UCSD-AML1 (cell line): ENCODE measurements at regions not wholly inside any gene's neighbourhood (a gene's known extent, or its start where the extent isn't known, plus 50 kb on each side); places are given as distances from the start of the nearest gene placed in this dataset.
"Not testable (repeated sequence)": the region's sequence is repeated elsewhere in the genome, so short reads cannot be mapped to it uniquely, and the experiment has no call there.

Source experiments
- DNase-seq: peaks from one replicate; lab custom pipeline; 2025; ENCODE audit not compliant: unreplicated experiment; lab: John Stamatoyannopoulos, UW

DNA sequence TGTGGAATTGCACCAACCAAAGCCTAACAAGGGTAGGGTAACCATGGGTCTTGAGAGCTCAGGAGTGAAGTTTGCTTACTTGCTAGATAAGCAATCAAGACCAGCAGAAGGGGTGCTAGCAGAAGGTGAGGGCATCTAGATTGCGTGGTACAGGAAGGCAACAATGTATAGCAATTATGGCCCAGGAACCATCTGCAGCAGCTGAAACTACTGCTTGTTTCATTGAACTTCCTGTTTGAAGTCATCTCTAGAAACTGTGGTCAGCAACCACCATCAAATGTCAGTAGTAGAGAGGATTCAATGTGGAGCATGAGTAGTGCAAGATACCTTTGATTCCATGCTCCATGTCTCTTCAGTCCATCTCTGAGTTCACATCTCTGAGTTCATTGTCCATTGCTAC, 462.1 kb upstream of the GRAMD2B start:
- DNase-seq, result no peak

- no peak for DNase-seq
Measured at GRCh38 chr5:125965577-125965976, 457.6 kb upstream of the GRAMD2B start.

DNA sequence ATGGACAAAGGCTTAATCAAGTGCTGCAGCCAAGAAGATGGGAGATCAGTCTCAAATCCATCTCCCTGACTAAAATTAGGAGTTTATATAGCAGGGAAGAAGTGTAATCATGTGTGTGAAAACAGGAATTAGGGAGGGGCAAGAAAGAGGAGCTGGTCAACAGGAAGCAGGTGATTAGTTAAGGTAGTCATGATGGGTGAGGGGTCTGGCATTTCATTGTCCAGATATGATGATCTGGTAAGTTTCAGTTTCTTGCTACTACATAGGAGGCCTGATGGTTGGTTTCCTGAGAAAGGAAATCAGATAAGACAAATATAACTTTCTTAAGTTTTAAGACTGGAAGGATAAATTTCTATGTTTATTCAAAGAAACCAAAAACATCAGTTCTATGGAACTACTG, 455.6 kb upstream of the GRAMD2B start:
- DNase-seq, result no peak

- no peak for DNase-seq
Measured at GRCh38 chr5:125969011-125969813, 454.0 kb upstream of the GRAMD2B start.

- DNase-seq, result no peak
Measured at GRCh38 chr5:125969814-125970171, 453.4 kb upstream of the GRAMD2B start.

GRCh38 chr5:125970631-125971307, 452.4 kb upstream of the GRAMD2B start:
- no peak for DNase-seq

- no peak for DNase-seq
Measured at GRCh38 chr5:125972706-125973105, 450.5 kb upstream of the GRAMD2B start.

- no peak for DNase-seq
Measured at GRCh38 chr5:125974679-125975078, 448.5 kb upstream of the GRAMD2B start.

GRCh38 chr5:125976421-125977000, 446.7 kb upstream of the GRAMD2B start:
- no peak for DNase-seq

DNA sequence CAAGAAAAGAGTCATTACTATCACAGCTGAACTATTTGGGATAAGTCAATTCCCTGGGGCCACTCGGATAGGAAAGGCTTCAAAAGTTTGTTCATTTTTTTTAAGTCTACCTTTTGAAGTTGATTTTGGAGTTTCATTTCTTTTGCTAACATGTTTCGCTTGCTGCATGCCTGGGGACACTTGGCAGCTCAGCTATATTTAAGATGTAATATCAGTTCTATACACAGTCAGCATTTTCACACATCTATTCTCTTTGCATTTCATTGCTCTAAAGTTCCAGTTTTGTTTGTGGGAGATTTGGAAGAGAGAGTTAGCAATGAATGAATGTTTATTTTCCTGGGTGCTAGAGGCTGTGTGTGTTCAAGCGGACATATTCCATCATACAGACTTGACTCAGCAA, 445.2 kb upstream of the GRAMD2B start:
- no peak for DNase-seq

- DNase-seq, result no peak
Measured at GRCh38 chr5:125979636-125980035, 443.6 kb upstream of the GRAMD2B start.

DNA sequence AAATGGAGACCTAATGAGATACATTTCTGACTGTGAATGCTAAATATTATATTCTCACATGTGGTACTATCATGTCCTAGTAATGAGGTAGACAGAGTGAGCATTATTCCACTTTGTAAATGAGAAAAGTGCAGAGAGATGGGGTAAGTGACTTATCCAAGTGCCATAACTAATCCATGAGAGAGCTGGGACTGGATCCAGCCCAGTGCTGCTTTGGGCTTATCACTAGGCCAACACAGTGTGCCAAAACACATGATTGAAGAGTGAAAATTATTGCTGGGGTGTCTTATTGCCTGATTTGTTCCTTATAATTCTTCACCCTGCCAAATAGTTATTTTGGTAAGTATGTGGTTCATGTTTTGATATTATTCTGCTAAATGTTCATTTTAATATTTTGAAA, 442.2 kb upstream of the GRAMD2B start:
- DNase-seq, result no peak

GRCh38 chr5:125987677-125988255, 435.4 kb upstream of the GRAMD2B start:
- no peak for DNase-seq

DNA sequence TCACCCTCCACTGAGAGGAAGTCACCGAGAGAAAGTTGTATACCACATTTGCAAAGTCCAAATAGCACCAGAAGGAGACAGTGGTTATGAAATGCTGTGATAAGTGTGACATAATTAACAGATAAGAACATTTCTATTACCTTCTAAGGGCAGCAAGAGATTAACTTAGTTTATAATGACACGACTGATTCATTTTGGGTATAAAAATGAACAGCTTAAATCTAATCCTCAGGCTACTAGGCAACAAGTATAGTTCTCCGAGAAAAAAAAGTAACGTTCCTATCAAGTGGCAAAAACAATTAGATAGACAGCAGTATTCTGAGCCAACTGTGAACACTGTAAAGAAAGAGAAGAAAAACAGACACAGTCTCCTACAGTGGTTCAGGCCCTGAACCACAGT, 431.2 kb upstream of the GRAMD2B start:
- DNase-seq, result no peak

GRCh38 chr5:125999271-126000030, 423.8 kb upstream of the GRAMD2B start:
- not testable (repeated sequence) for DNase-seq

GRCh38 chr5:126000507-126000906, 422.7 kb upstream of the GRAMD2B start:
- no peak for DNase-seq

DNA sequence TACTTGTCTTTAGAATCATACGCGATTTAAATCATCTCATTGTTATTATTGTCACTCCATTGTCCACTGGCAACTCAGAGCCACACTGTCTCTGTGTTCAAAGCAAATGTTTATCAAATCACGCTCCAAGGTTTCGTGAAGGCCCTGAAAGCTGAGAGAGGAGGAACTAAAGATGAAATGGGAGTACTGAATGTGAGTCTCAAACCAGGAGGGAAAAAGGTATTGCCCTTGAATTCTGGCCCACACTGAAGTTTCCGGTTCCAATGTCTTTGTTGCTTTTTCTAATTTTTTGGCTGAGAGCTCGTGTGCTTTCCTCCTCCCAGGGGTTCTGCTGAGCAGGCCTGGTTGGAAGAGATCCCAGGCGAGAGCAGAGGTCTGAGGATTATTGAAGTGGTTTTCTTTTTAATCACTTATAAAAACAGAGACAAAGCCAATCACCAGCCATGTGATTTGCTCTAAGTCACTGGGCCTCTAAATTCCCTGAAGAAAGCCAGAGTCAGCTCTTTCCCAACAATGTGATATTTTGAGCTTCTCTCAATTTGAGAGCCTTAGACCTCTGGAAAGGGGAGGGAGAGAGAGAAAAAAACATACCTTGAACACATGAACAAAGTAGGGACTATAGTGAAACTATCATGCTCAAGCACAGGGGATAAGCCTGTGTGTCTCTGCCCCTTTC, 420.8 kb upstream of the GRAMD2B start:
- no peak for DNase-seq

GRCh38 chr5:126003309-126003708, 419.9 kb upstream of the GRAMD2B start:
- no peak for DNase-seq

DNA sequence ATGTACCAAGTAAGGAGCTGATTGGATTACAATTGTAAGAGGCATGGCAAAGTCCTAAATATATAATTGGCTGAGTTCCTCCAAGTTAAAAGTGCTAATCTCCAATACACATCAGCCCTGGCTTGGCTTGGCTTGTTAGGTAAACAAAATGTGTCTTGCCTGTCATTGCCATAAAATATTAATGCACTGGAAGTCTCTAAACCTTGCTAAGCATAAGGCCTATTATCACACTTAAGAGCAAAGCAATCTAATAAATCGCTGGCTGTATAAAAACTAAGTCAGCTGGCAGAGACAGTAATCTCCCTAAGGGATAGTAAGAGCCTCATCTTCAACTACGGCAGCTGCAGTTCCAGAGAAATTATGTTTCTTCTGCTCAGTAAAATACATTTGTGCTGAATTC, 418.6 kb upstream of the GRAMD2B start:
- no peak for DNase-seq

DNA sequence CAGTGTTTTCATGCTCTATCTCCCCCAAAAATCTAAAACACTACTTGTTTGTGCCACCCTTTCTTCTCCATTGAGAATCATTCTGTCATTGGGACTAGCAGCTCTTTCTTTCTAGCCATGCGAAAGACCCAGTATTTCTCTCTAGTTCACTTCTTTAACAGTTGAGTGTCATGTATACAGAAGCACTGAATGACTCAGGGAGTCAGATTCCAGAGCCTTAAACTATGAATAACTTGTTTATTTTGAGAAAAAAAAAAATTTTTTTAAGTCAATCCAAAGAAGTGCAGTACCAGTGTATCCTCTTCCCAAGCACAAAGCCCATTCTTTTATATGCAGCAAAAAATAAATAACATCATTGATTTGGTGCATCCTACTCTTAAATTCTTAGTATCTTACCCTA, 415.4 kb upstream of the GRAMD2B start:
- no peak for DNase-seq

DNA sequence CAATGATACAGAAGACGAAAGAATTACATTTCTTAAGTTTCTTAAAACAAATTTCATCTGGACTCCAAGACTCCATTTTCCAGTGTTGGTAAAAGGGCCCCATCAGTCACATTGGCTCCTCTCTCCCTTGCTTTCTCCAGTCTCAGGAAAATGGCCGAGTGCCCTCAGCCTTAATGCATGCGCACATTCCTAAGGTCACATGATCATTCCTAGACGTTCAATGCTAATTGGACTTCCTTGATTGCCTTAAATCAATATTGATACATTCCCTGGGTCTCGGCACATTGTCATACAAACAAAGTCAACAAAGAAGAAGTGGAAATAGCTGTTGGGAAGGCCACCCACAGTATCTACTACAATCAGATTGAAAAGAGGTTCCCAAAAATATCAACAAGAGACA, 413.6 kb upstream of the GRAMD2B start:
- no peak for DNase-seq
